ENCODE measurements at regions not wholly inside any gene's neighbourhood (a gene's known extent, or its start where the extent isn't known, plus 50 kb on each side); places are given as distances from the start of the nearest gene placed in this dataset.
"Not testable (repeated sequence)": the region's sequence is repeated elsewhere in the genome, so short reads cannot be mapped to it uniquely, and the experiment has no call there.

DNA sequence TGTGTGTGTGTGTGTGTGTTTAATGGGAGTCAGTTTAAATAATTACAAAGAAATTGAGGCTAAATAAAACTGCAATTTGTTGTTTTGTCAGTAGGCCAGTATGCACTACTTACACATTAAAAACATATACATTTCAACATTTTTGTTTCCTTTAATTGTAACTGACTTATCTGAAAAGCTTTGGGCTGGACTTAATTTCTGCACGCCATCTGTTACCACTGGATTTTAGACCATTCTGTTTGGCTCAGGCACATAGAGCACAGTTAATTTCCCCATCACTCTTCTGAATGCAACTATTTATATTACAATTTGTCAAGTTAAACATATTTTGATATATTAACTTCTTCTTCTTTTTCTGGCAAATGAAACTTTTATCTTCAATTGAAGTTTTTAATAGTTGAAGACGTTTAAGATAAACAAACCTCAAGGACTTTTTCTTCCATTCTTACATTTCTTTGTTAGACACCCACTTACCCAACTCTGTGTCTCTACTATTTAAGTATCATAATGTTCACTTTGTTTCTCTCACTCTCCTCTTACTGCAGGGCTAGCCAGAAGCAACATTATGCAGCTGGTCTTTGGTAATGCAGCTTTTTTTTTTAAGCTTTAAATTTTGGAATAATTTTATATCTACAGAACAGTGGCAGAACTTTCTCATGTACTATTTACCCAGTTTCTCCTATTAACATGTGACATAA, 253.4 kb upstream of the ANKH start:
- Histone ChIP-seq H3K36me3 (ENCODE audit: insufficient read depth, low read length) (no peaks in the 10 kb centered on the region), H3K9me3 (ENCODE audit: control insufficient read depth, insufficient read depth, low read length) (peaks cover 4% of the 10 kb centered on the region), H3K4me1 (ENCODE audit: insufficient read depth, low read length) (no peaks in the 10 kb centered on the region), H3K9ac (ENCODE audit: low read depth, low read length) (no peak overlapping the region)

DNA sequence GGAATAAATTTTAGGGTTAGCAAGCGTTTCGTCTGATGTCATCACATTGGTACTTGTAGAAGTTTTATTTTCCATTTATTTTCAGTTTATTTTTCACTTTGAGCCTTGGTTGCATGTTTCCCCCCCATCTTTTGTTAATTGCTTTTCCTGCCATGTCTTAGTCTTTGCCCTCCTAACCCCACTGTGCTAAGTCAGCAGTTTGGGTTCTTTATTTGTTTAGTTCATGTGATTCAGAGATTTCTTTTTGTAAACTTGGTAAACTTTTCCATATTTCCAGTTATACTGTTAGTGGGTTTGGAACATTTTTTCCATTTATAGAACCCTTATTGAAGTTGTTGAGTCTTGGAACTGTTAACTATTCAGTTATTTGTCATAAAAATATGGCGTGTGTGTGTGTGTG, 252.9 kb upstream of the ANKH start:
- H3K36me3 ChIP-seq (ENCODE audit: insufficient read depth, low read length): no peaks in the 10 kb centered on the region
- H3K9ac ChIP-seq (ENCODE audit: low read depth, low read length): no peak overlapping the region
- H3K4me1 ChIP-seq (ENCODE audit: insufficient read depth, low read length): no peaks in the 10 kb centered on the region
- peaks cover 4% of the 10 kb centered on the region for H3K9me3 ChIP-seq (ENCODE audit: control insufficient read depth, insufficient read depth, low read length)

DNA sequence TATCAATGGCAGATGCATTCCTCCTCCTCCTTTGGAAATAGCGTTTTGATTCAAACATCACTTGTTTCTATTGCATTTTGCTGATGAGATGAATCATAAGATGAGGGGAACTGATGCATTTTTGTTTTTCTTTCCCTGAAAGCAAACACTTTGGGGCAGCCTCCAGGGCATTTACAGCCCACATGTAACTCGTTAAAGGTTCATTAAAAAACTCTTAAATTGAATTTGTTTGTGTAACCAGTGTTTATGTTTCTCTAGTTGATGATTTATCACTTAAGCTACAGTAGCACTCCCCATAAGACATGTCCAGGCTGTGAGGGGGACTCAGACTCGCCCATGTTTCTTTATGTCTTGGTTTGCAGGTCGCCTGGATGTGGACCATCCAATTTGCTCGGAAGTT, 246.1 kb upstream of the ANKH start:
- Histone ChIP-seq H3K4me1 (ENCODE audit: insufficient read depth, low read length) (no peaks in the 10 kb centered on the region), H3K9me3 (ENCODE audit: control insufficient read depth, insufficient read depth, low read length) (peaks cover 4% of the 10 kb centered on the region), H3K9ac (ENCODE audit: low read depth, low read length) (no peak overlapping the region), H3K36me3 (ENCODE audit: insufficient read depth, low read length) (no peaks in the 10 kb centered on the region)

DNA sequence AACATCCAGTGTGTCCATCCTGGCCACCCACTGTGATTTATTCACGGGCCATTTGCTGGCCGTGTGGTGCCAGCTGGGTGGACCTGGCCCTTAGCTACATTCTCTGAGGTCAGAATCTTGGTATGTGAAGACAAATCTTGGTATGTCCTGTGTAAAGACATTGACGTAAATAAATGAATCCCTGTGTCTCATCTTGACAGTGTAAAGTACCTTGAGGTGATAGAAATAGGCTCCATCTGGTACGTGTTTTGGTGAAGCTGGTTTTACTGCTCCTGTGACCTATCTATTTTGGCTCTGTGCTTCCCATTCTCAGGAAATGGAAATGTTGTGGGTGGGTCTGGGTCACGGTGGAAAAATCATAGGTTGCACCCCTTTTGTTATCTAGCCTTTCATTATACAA, 245.4 kb upstream of the ANKH start:
- Histone ChIP-seq H3K36me3 (ENCODE audit: insufficient read depth, low read length) (no peaks in the 10 kb centered on the region), H3K4me1 (ENCODE audit: insufficient read depth, low read length) (no peaks in the 10 kb centered on the region), H3K9me3 (ENCODE audit: control insufficient read depth, insufficient read depth, low read length) (peaks cover 4% of the 10 kb centered on the region), H3K9ac (ENCODE audit: low read depth, low read length) (no peak overlapping the region)

DNA sequence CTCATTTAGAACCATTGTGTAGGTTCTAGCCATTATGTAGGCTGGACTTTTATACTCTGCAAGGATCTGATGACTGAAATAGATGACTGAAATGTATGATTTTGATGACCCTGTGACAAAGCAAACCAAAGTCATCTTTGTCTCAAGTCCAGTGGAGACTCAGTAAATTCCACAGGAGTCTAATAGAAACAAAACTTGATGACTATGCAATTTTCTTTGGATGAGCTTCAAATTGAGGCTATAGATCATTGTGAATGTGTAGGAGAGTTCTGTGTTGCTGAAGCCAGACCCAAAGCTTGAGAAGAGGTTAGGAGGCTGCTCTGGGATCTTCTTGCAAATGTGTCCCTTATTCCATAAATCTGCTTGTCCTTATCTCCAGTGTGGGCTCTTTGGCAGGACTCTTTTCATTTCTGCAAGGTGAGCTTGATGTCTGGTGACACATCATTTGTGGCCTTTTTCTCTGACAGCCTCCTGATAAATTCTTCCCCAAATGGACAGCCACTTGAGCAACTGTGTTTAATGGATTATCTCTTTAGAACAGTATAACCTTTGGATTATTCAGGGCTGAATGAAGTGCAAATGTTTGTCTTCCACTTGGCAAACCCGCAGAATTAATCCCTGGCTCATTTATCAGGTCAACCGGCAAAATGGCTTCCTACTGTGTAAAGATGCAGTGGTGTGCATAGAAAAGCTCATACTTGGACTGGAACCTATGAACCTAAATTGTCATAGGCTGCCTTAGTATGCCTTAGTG, 235.1 kb upstream of the ANKH start:
- no peaks in the 10 kb centered on the region for H3K36me3 ChIP-seq (ENCODE audit: insufficient read depth, low read length)

DNA sequence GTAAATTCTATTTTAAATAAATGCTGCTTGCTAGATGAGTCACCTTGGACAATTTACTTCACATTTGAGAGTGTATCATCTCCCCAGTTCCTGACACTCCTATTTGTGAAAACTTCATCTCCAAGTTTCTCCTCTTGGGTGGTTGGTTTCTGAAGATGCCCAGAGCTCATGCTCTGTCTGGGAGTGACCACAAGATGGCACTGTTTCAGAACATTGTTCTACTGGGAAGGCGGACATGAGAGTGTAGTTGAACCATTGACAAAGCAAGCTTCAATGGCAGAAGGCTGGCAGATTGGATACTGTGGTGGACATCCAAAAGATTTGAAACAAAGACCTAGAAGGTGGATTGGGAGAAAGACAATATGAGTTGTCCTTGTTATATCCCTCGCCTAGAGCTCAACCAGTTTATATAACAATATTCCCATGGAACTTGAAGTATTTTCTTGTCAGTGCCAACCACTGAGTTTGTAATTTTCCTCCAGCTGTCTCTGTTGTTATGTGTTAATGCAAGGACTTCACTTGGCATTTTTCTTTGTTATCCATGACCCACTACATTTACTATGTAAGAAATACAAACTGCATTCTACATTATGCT, 234.3 kb upstream of the ANKH start:
- no peak overlapping the region for H3K9ac ChIP-seq (ENCODE audit: low read depth, low read length)
- H3K9me3 ChIP-seq (ENCODE audit: control insufficient read depth, insufficient read depth, low read length): no peaks in the 10 kb centered on the region
- no peaks in the 10 kb centered on the region for H3K4me1 ChIP-seq (ENCODE audit: insufficient read depth, low read length)

More for the DNA sequence above, 235.1 kb upstream of the ANKH start:
- Histone ChIP-seq H3K4me1 (ENCODE audit: insufficient read depth, low read length) (no peaks in the 10 kb centered on the region), H3K9me3 (ENCODE audit: control insufficient read depth, insufficient read depth, low read length) (no peaks in the 10 kb centered on the region), H3K9ac (ENCODE audit: low read depth, low read length) (no peak overlapping the region)

DNA sequence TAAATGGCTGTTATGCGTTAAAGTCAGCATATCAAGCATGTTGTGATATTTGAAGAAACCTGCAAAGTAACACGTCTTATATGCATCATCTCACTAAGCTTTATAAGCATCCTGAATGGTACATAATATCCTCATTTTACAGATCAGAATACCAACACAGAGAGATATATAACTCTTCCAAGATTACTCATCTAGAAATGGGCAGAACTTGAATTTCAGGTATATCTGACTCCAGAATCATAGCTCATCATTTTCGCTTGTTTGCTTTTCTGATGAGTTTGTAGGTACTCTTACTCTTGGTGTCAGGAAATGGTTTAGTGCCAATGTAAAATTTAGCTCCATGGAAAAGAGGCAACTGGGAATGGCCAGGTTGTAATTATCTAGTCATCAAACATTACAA, 232.3 kb upstream of the ANKH start:
- H3K9me3 ChIP-seq (ENCODE audit: control insufficient read depth, insufficient read depth, low read length): no peaks in the 10 kb centered on the region
- no peaks in the 10 kb centered on the region for H3K36me3 ChIP-seq (ENCODE audit: insufficient read depth, low read length)
- no peaks in the 10 kb centered on the region for H3K4me1 ChIP-seq (ENCODE audit: insufficient read depth, low read length)
- H3K9ac ChIP-seq (ENCODE audit: low read depth, low read length): no peak overlapping the region

More for the DNA sequence above, 234.3 kb upstream of the ANKH start:
- H3K36me3 ChIP-seq (ENCODE audit: insufficient read depth, low read length): no peaks in the 10 kb centered on the region

DNA sequence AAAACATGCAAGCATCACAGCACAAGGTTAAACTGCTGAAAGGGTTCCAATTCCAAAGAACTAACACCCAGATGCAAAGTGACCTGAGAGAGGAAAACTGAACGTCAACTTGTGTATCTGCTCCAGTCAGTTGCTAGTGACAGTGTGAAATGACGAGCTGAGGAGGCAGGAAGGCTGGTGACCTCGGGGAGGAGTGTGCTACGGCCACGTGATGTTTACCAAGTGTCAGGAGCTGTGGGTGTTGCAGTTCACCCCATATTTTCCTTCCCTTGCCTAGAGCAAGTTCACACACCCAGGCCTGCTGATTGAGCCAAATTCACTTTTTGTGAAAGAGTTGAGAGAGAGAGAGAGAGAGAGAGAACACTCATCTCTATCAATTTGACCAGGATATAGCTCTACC, 231.6 kb upstream of the ANKH start:
- Histone ChIP-seq H3K9ac (ENCODE audit: low read depth, low read length) (no peak overlapping the region), H3K36me3 (ENCODE audit: insufficient read depth, low read length) (no peaks in the 10 kb centered on the region), H3K4me1 (ENCODE audit: insufficient read depth, low read length) (no peaks in the 10 kb centered on the region), H3K9me3 (ENCODE audit: control insufficient read depth, insufficient read depth, low read length) (no peaks in the 10 kb centered on the region)

DNA sequence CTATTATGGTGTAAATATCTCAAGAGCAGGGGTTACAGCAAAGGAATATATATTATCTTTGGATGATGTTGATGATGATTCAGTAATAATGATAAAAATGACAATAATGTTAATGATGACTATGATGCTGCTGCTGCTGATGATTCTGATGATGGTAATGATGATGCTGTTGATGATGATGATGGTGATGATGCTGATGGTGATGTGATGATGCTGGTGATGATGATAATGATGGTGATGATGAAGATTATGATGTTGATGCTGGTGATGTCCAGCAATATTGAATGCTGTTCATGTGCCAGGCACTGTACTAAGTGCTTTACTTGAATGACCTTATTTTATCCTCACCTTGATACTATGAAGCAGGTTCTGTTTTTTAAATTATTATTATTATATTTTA, 226.0 kb upstream of the ANKH start:
- H3K9me3 ChIP-seq (ENCODE audit: control insufficient read depth, insufficient read depth, low read length): no peaks in the 10 kb centered on the region
- no peaks in the 10 kb centered on the region for H3K4me1 ChIP-seq (ENCODE audit: insufficient read depth, low read length)
- H3K36me3 ChIP-seq (ENCODE audit: insufficient read depth, low read length): no peaks in the 10 kb centered on the region
- no peak overlapping the region for H3K9ac ChIP-seq (ENCODE audit: low read depth, low read length)

DNA sequence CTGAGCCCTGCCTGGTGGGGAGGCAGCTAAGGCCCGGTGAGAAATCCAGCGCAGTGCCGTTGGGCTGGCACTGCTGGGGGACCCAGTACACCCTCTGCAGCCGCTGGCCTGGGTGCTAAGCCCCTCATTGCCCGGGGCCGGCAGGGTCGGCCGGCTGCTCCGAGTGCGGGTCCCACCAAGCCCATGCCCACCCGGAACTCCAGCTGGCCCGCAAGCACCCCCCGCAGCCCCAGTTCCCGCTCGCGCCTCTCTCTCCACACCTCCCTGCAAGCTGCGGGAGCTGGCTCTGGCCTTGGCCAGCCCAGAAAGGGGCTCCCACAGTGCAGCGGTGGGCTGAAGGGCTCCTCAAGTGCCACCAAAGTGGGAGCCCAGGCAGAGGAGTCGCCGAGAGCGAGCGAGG, 225.1 kb upstream of the ANKH start:
- H3K9ac ChIP-seq (ENCODE audit: low read depth, low read length); H3K4me1 ChIP-seq (ENCODE audit: insufficient read depth, low read length); H3K9me3 ChIP-seq (ENCODE audit: control insufficient read depth, insufficient read depth, low read length); H3K36me3 ChIP-seq (ENCODE audit: insufficient read depth, low read length): not testable (repeated sequence)

DNA sequence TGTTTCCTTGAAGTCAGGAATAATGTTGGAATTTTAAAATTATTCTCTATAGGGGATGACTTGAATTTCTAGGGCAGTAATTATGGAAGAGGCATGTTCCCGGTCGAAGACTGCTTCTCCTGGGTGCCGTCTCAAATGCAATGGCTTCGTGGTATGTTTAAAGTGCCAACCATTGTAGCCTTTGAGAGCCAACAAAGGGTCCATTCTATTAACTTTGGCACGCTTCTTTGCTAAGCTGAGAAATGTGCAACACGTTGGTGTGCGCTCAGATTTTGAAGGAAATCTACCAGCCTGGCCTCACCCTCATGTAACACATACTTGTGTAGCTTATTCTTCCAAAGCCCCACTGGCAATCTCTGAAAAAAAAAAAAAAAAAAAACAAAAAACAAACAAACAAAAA, 221.2 kb upstream of the ANKH start:
- H3K9ac ChIP-seq (ENCODE audit: low read depth, low read length): no peak overlapping the region
- no peaks in the 10 kb centered on the region for H3K4me1 ChIP-seq (ENCODE audit: insufficient read depth, low read length)
- no peaks in the 10 kb centered on the region for H3K36me3 ChIP-seq (ENCODE audit: insufficient read depth, low read length)
- no peaks in the 10 kb centered on the region for H3K9me3 ChIP-seq (ENCODE audit: control insufficient read depth, insufficient read depth, low read length)

DNA sequence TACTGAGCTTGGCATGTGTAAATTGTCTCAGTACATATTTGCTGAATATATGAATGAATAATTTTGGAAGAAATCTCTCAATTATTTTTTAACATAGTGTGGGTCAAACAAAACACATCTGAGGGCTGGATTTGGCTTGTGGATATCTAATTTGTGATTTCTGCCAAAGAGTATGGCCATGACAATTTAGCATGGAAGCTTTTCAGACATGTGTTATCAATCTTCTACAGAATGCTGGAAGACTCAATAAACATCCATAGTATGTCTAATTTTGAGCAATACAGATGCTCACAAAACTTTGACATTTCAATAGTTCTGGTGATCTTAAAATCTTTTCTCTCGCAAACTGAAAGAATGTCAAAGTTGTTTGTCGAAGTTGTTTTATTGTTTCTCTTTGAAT, 214.1 kb upstream of the ANKH start:
- no peak overlapping the region for H3K9ac ChIP-seq (ENCODE audit: low read depth, low read length)
- H3K9me3 ChIP-seq (ENCODE audit: control insufficient read depth, insufficient read depth, low read length): peaks cover 5% of the 10 kb centered on the region; the same call in 1 of the 2 replicates
- no peaks in the 10 kb centered on the region for H3K36me3 ChIP-seq (ENCODE audit: insufficient read depth, low read length)
- H3K4me1 ChIP-seq (ENCODE audit: insufficient read depth, low read length): no peaks in the 10 kb centered on the region

DNA sequence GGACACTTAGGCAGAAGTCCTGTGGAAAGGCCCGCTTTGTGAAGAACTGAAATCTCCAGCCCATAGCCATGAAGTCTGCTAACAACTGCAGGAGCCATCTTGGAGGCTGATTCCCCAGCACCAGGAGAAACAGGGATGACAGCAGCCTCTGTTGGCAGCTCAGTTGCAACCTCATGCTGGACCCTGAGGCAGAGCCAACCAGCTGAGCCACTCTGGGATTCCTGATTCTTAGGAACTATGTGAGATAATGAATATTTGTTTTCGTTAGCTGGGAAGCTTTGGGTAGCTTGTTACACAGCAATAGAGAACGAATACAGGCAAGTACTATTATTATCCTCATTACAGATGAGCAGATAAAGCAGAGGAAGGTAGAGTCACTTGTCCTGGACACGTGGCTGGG, 210.5 kb upstream of the ANKH start:
- Histone ChIP-seq H3K9me3 (ENCODE audit: control insufficient read depth, insufficient read depth, low read length) (peaks cover 5% of the 10 kb centered on the region; the same call in 1 of the 2 replicates), H3K4me1 (ENCODE audit: insufficient read depth, low read length) (no peaks in the 10 kb centered on the region), H3K9ac (ENCODE audit: low read depth, low read length) (no peak overlapping the region), H3K36me3 (ENCODE audit: insufficient read depth, low read length) (no peaks in the 10 kb centered on the region)

DNA sequence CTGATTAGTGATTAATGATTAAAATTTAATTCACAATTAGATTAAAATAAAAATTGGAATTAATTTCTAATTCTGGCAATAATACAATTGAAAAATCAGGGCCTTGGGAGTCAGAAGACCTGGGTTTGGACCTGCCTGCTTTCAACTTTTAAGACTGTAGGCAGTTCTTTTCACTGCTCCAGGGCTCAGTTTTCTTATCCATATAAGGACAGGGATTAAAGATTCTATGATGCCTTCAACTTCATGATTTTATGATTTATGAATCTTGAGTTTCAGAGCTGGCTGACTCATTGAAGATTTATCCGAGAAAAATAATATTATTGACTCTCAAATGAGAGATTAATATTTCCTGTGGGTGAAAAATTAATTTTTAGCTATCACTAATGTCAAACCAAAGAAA, 208.6 kb upstream of the ANKH start:
- no peaks in the 10 kb centered on the region for H3K4me1 ChIP-seq (ENCODE audit: insufficient read depth, low read length)
- H3K36me3 ChIP-seq (ENCODE audit: insufficient read depth, low read length): no peaks in the 10 kb centered on the region
- H3K9me3 ChIP-seq (ENCODE audit: control insufficient read depth, insufficient read depth, low read length): peaks cover 5% of the 10 kb centered on the region; the same call in 1 of the 2 replicates
- no peak overlapping the region for H3K9ac ChIP-seq (ENCODE audit: low read depth, low read length)

DNA sequence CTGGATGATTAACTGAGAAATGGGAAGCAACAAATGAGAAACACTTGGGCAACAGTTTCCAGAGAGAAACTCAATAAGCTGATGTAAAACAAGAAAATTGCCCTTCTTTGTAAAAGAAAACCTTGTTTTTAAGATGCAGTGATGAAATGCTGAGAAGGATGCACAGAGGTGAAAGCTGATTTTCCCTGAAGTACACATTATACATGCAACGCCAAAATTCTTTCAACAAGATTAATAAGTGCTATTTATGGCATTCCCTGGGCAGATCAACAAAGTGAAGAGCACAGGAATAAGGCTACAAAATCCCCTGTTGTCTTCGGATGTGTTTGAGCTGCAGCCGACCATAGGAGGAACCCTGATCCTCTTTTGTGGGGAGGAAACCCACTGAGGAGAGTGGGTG, 208.0 kb upstream of the ANKH start:
- H3K9me3 ChIP-seq (ENCODE audit: control insufficient read depth, insufficient read depth, low read length): peaks cover 5% of the 10 kb centered on the region; the same call in 1 of the 2 replicates
- H3K9ac ChIP-seq (ENCODE audit: low read depth, low read length): no peak overlapping the region
- no peaks in the 10 kb centered on the region for H3K36me3 ChIP-seq (ENCODE audit: insufficient read depth, low read length)
- no peaks in the 10 kb centered on the region for H3K4me1 ChIP-seq (ENCODE audit: insufficient read depth, low read length)

Data from ES-I3 (cell line).